Neural progenitor cell (in vitro differentiated cells): ENCODE measurements at regions not wholly inside any gene's neighbourhood (a gene's known extent, or its start where the extent isn't known, plus 50 kb on each side); places are given as distances from the start of the nearest gene placed in this dataset.
A peak's percentile ranks its signal among the peaks of the same experiment; 100 is the strongest.

Source experiments
- DNase-seq: peaks from one replicate; pipeline ENCODE4 v3.0.0-alpha.2; 2016; ENCODE audit warnings: low spot score
- H2AFZ ChIP-seq: fragments of 200-600 bp; sonication (generic); replicated peaks from 2 replicates; pipeline ENCODE4 v1.6.1; 2016; ENCODE audit warnings: antibody characterized with exemption
- H3F3A ChIP-seq: fragments of 200-600 bp; sonication (generic); 2 replicates; pipeline ENCODE4 v1.6.1; 2016; ENCODE audit warnings: antibody characterized with exemption, low read depth
- H3K27ac ChIP-seq: fragments of 200-600 bp; sonication (generic); 2 replicates; pipeline ENCODE4 v1.5.1; 2016; ENCODE audit warnings: mild to moderate bottlenecking
- H3K27me3 ChIP-seq: fragments of 200-600 bp; sonication (generic); 2 replicates; pipeline ENCODE4 v1.6.1; 2016; ENCODE audit warnings: mild to moderate bottlenecking, moderate library complexity
- H3K36me3 ChIP-seq: fragments of 200-600 bp; sonication (generic); 2 replicates; pipeline ENCODE4 v1.5.1; 2016
- H3K4me1 ChIP-seq: fragments of 200-600 bp; sonication (generic); 2 replicates; pipeline ENCODE4 v1.6.1; 2016; ENCODE audit warnings: mixed run types
- H3K4me2 ChIP-seq: fragments of 200-600 bp; sonication (generic); 2 replicates; pipeline ENCODE4 v1.6.1; 2016
- H3K4me3 ChIP-seq: fragments of 200-600 bp; sonication (generic); 2 replicates; pipeline ENCODE4 v1.5.1; 2016
- H3K79me2 ChIP-seq: fragments of 200-600 bp; sonication (generic); 2 replicates; pipeline ENCODE4 v1.6.1; 2016; ENCODE audit warnings: low read depth
- H3K9ac ChIP-seq: fragments of 200-600 bp; sonication (generic); 2 replicates; pipeline ENCODE4 v1.6.1; 2016
- H3K9me3 ChIP-seq: fragments of 200-600 bp; sonication (generic); 2 replicates; pipeline ENCODE4 v1.5.1; 2016; ENCODE audit warnings: low read depth
- H4K20me1 ChIP-seq: fragments of 200-600 bp; sonication (generic); 2 replicates; pipeline ENCODE4 v1.6.1; 2016; ENCODE audit warnings: low read depth
- H3K27ac Mint-ChIP-seq: 3 replicates; pipeline ENCODE4 v1.8.0; 2021; ENCODE audit warnings: mixed read lengths
- H3K27me3 Mint-ChIP-seq: 2 replicates; pipeline ENCODE4 v1.8.0; 2022; ENCODE audit warnings: low read depth, mild to moderate bottlenecking, inconsistent platforms, moderate library complexity, mixed read lengths; ENCODE audit not compliant: insufficient read depth
- H3K36me3 Mint-ChIP-seq: 3 replicates; pipeline ENCODE4 v1.8.0; 2021; ENCODE audit warnings: mixed read lengths
- H3K4me1 Mint-ChIP-seq: 3 replicates; pipeline ENCODE4 v1.8.0; 2021; ENCODE audit warnings: mixed read lengths
- H3K4me3 Mint-ChIP-seq: 3 replicates; pipeline ENCODE4 v1.8.0; 2021; ENCODE audit warnings: mild to moderate bottlenecking, moderate library complexity, mixed read lengths
- H3K9me3 Mint-ChIP-seq: 3 replicates; pipeline ENCODE4 v1.8.0; 2020; ENCODE audit warnings: mixed read lengths
- CTCF ChIP-seq: fragments of 200-600 bp; sonication (generic); IDR thresholded peaks from 2 replicates; pipeline ENCODE4 v1.5.1; 2017; ENCODE audit warnings: antibody characterized with exemption, mild to moderate bottlenecking
- EZH2 ChIP-seq: fragments of 200-600 bp; sonication (generic); IDR thresholded peaks from 2 replicates; pipeline ENCODE4 v1.6.1; 2017; ENCODE audit warnings: antibody characterized with exemption, mild to moderate bottlenecking, moderate library complexity
- EZH2phosphoT487 ChIP-seq: fragments of 200-600 bp; sonication (generic); IDR thresholded peaks from 2 replicates; pipeline ENCODE4 v1.6.1; 2017; ENCODE audit warnings: antibody characterized with exemption

GRCh38 chr9:92180669-92181181, 65.5 kb upstream of the SPTLC1 start:
- Histone ChIP-seq H3K9ac (no peak overlapping the region), H3K4me3 (no peak overlapping the region), H3K9me3 (no peaks in the 10 kb centered on the region), H3K27me3 (no peaks in the 10 kb centered on the region), H3K36me3 (no peaks in the 10 kb centered on the region), H2AFZ (no peak overlapping the region), H3K4me1 (peaks cover 9% of the 10 kb centered on the region), H3K27ac (no peak overlapping the region), H3F3A (no peaks in the 10 kb centered on the region), H3K79me2 (no peaks in the 10 kb centered on the region), H3K4me2 (no peak overlapping the region), H4K20me1 (no peaks in the 10 kb centered on the region)
- Mint-ChIP-seq H3K4me3 (no peak overlapping the region), H3K9me3 (peaks cover 10% of the 10 kb centered on the region), H3K4me1 (peaks cover 2% of the 10 kb centered on the region), H3K36me3 (peaks cover 2% of the 10 kb centered on the region), H3K27ac (no peak overlapping the region), H3K27me3 (peaks cover 6% of the 10 kb centered on the region)
- no peak for DNase-seq
- TF ChIP-seq EZH2 (no peak), EZH2phosphoT487 (no peak), CTCF (no peak)

- Histone ChIP-seq H3K9ac (no peak overlapping the region), H2AFZ (no peak overlapping the region), H3K4me2 (no peak overlapping the region), H3K36me3 (no peaks in the 10 kb centered on the region), H3K4me3 (no peak overlapping the region), H3K79me2 (no peaks in the 10 kb centered on the region), H3K27me3 (no peaks in the 10 kb centered on the region), H3K4me1 (peaks cover 9% of the 10 kb centered on the region), H3K27ac (no peak overlapping the region), H4K20me1 (no peaks in the 10 kb centered on the region), H3K9me3 (no peaks in the 10 kb centered on the region), H3F3A (no peaks in the 10 kb centered on the region)
- Mint-ChIP-seq H3K27ac (no peak overlapping the region), H3K36me3 (peaks cover 2% of the 10 kb centered on the region), H3K27me3 (peaks cover 6% of the 10 kb centered on the region), H3K4me3 (no peak overlapping the region), H3K4me1 (peaks cover 2% of the 10 kb centered on the region), H3K9me3 (peaks cover 10% of the 10 kb centered on the region)
- TF ChIP-seq EZH2 (no peak), EZH2phosphoT487 (no peak), CTCF (no peak)
- no peak for DNase-seq
Observed at GRCh38 chr9:92180002-92180400, 64.8 kb upstream of the SPTLC1 start.

GRCh38 chr9:92179286-92180001, 64.2 kb upstream of the SPTLC1 start:
- no peak for DNase-seq
- Histone ChIP-seq H2AFZ (no peak overlapping the region), H3K36me3 (no peaks in the 10 kb centered on the region), H3K27me3 (no peaks in the 10 kb centered on the region), H3F3A (no peaks in the 10 kb centered on the region), H3K27ac (no peak overlapping the region), H3K9ac (no peak overlapping the region), H4K20me1 (no peaks in the 10 kb centered on the region), H3K4me3 (no peak overlapping the region), H3K79me2 (no peaks in the 10 kb centered on the region), H3K4me1 (peaks cover 9% of the 10 kb centered on the region), H3K4me2 (no peak overlapping the region), H3K9me3 (no peaks in the 10 kb centered on the region)
- H3K4me3 Mint-ChIP-seq: peak overlapping the region; percentile 57
- peak overlapping the region; percentile 51 for H3K27ac Mint-ChIP-seq
- H3K36me3 Mint-ChIP-seq: peaks cover 2% of the 10 kb centered on the region
- H3K9me3 Mint-ChIP-seq: peaks cover 11% of the 10 kb centered on the region
- TF ChIP-seq EZH2phosphoT487 (no peak), EZH2 (no peak), CTCF (no peak)
- peaks cover 2% of the 10 kb centered on the region for H3K4me1 Mint-ChIP-seq
- H3K27me3 Mint-ChIP-seq: peaks cover 6% of the 10 kb centered on the region
